SK-N-SH (cell line): ENCODE measurements at regions not wholly inside any gene's neighbourhood (a gene's known extent, or its start where the extent isn't known, plus 50 kb on each side); places are given as distances from the start of the nearest gene placed in this dataset.

Source experiments
- EZH2phosphoT487 ChIP-seq: fragments of 200-600 bp; sonication (generic); IDR thresholded peaks from 2 replicates; pipeline ENCODE4 v1.6.1; 2017; ENCODE audit warnings: low read depth, mixed run types, mild to moderate bottlenecking, antibody characterized with exemption, moderate library complexity, borderline replicate concordance
- RFX5 ChIP-seq: IDR thresholded peaks from 2 replicates; pipeline ENCODE4 v1.6.1; 2012; ENCODE audit warnings: mild to moderate bottlenecking, improper control_type of control experiment, low read length
- TAF1 ChIP-seq: IDR thresholded peaks from 2 replicates; pipeline ENCODE4 v1.6.1; 2012; ENCODE audit warnings: low read depth, mild to moderate bottlenecking, low read length, moderate library complexity, borderline replicate concordance
- TF ChIP-seq, protein P1 (sequence below): IDR thresholded peaks from 2 replicates; pipeline ENCODE4 v1.4.0; 2012; ENCODE audit warnings: low read depth, borderline replicate concordance
- TF ChIP-seq, protein P2 (sequence below): fragments of 200-600 bp; sonication (generic); IDR thresholded peaks from 2 replicates; pipeline ENCODE4 v1.6.1; 2017; ENCODE audit warnings: antibody characterized with exemption, mild to moderate bottlenecking, moderate library complexity
- TF ChIP-seq, protein P3 (sequence below): fragments of 150-350 bp; IDR thresholded peaks from 2 replicates; pipeline ENCODE4 v1.6.1; 2017; ENCODE audit warnings: antibody characterized with exemption, low read length, low read depth, borderline replicate concordance
- TF ChIP-seq, protein P4 (sequence below): IDR thresholded peaks from 2 replicates; pipeline ENCODE4; 2012

DNA sequence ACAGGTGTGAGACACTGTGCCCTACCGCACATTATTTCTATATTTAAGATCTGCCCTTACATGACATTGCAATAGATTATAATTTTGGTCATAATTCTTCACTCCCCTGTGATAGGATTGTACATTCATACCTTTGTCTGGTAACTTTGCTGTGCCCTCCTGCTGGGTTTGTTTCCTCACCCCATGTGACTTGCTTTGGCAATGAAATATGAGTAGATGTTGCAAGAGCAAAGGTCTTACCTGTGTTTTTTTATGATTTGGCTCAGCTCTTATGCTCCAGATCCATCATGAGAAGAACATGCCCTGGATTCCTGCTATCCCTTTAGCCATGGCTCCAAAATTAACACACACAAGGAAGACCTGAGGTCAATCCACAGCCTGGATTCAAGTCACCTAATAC is 137.7 kb upstream of the EOMES start:
- TF ChIP-seq, protein P1, sequence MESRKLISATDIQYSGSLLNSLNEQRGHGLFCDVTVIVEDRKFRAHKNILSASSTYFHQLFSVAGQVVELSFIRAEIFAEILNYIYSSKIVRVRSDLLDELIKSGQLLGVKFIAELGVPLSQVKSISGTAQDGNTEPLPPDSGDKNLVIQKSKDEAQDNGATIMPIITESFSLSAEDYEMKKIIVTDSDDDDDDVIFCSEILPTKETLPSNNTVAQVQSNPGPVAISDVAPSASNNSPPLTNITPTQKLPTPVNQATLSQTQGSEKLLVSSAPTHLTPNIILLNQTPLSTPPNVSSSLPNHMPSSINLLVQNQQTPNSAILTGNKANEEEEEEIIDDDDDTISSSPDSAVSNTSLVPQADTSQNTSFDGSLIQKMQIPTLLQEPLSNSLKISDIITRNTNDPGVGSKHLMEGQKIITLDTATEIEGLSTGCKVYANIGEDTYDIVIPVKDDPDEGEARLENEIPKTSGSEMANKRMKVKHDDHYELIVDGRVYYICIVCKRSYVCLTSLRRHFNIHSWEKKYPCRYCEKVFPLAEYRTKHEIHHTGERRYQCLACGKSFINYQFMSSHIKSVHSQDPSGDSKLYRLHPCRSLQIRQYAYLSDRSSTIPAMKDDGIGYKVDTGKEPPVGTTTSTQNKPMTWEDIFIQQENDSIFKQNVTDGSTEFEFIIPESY: no peak
- TF ChIP-seq, protein P2, sequence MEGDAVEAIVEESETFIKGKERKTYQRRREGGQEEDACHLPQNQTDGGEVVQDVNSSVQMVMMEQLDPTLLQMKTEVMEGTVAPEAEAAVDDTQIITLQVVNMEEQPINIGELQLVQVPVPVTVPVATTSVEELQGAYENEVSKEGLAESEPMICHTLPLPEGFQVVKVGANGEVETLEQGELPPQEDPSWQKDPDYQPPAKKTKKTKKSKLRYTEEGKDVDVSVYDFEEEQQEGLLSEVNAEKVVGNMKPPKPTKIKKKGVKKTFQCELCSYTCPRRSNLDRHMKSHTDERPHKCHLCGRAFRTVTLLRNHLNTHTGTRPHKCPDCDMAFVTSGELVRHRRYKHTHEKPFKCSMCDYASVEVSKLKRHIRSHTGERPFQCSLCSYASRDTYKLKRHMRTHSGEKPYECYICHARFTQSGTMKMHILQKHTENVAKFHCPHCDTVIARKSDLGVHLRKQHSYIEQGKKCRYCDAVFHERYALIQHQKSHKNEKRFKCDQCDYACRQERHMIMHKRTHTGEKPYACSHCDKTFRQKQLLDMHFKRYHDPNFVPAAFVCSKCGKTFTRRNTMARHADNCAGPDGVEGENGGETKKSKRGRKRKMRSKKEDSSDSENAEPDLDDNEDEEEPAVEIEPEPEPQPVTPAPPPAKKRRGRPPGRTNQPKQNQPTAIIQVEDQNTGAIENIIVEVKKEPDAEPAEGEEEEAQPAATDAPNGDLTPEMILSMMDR: no peak
- TF ChIP-seq RFX5 (no peak), TAF1 (no peak), EZH2phosphoT487 (no peak)
- TF ChIP-seq, protein P3, sequence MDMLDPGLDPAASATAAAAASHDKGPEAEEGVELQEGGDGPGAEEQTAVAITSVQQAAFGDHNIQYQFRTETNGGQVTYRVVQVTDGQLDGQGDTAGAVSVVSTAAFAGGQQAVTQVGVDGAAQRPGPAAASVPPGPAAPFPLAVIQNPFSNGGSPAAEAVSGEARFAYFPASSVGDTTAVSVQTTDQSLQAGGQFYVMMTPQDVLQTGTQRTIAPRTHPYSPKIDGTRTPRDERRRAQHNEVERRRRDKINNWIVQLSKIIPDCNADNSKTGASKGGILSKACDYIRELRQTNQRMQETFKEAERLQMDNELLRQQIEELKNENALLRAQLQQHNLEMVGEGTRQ: no peak
- TF ChIP-seq, protein P4, sequence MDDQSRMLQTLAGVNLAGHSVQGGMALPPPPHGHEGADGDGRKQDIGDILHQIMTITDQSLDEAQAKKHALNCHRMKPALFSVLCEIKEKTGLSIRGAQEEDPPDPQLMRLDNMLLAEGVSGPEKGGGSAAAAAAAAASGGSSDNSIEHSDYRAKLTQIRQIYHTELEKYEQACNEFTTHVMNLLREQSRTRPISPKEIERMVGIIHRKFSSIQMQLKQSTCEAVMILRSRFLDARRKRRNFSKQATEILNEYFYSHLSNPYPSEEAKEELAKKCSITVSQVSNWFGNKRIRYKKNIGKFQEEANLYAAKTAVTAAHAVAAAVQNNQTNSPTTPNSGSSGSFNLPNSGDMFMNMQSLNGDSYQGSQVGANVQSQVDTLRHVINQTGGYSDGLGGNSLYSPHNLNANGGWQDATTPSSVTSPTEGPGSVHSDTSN: no peak
